ENCODE measurements at regions not wholly inside any gene's neighbourhood (a gene's known extent, or its start where the extent isn't known, plus 50 kb on each side); places are given as distances from the start of the nearest gene placed in this dataset.

- no peak for TF ChIP-seq ZNF609 (CRISPR knock-in tag; IDR thresholded peaks at IDR 0.05; ENCODE audit: borderline replicate concordance)
- TF ChIP-seq CHCHD3 (CRISPR knock-in tag; IDR thresholded peaks at IDR 0.05) = no peak
- no peak for TF ChIP-seq ZNF432 (CRISPR knock-in tag; IDR thresholded peaks at IDR 0.05; ENCODE audit: borderline replicate concordance)
- no peak for TF ChIP-seq MED1 (CRISPR knock-in tag; IDR thresholded peaks at IDR 0.05)
- TF ChIP-seq FOXA3 (CRISPR knock-in tag; IDR thresholded peaks at IDR 0.05) = no peak
- no peak for TF ChIP-seq THAP11 (CRISPR knock-in tag; IDR thresholded peaks at IDR 0.05)
- no peak for TF ChIP-seq POLR2A (IDR thresholded peaks at IDR 0.05; ENCODE audit: insufficient read depth in 1 of 2, low read depth in 2 of 2, low read length in 2 of 2)
- TF ChIP-seq ELF3 (CRISPR knock-in tag; IDR thresholded peaks at IDR 0.05) = no peak
- no peak for TF ChIP-seq ZBTB21 (CRISPR knock-in tag; IDR thresholded peaks at IDR 0.05)
- TF ChIP-seq MTA3 (CRISPR knock-in tag; IDR thresholded peaks at IDR 0.05) = no peak
These were observed 379.6 kb upstream of the ZFP42 start (continued) for GRCh38 chr4:187615972-187616371.

GRCh38 chr4:187617113-187617512 is 378.5 kb upstream of the ZFP42 start:
- Histone ChIP-seq H4K20me1 (ENCODE audit: insufficient read depth, low read length) (no peaks in the 10 kb centered on the region), H3K27me3 (ENCODE audit: control insufficient read depth in 1 of 2, insufficient read depth in 2 of 2, low read length in 2 of 2) (peaks cover 0 to 4% of the 10 kb centered on the region in 2 experiments; a peak in 1 of 5 replicates), H3K4me1 (ENCODE audit: insufficient read depth, low read length) (no peaks in the 10 kb centered on the region), H3K36me3 (replicated peaks in 1 of 2; ENCODE audit: control insufficient read depth in 1 of 2, insufficient read depth in 2 of 2, low read length in 2 of 2) (no peaks in the 10 kb centered on the region), H3K4me3 (replicated peaks in 1 of 3; ENCODE audit: insufficient read depth in 1 of 3, low read depth in 2 of 3, low read length in 3 of 3) (no peak overlapping the region), H3K79me2 (ENCODE audit: insufficient read depth, low read length) (no peaks in the 10 kb centered on the region), H2AFZ (ENCODE audit: low read length) (no peak overlapping the region), H3K27ac (ENCODE audit: extremely low read length, insufficient read depth, low read length) (no peak overlapping the region), H3K9me3 (ENCODE audit: low read length) (no peaks in the 10 kb centered on the region), H3K9ac (ENCODE audit: insufficient read depth, low read depth, low read length) (no peak overlapping the region), H3K4me2 (ENCODE audit: low read depth, low read length) (no peak overlapping the region)
- ATAC-seq = no peak
- in situ Hi-C loops (cut with HindIII; ENCODE audit: extremely low pct_ligation_motif_present, low pct_unique_long_range_greater_than_20kb) = no loop called here
- BruUV-seq (replicated peaks) = no TSS peak
- WGBS (ENCODE audit: low lambda C conversion rate) = 0% methylated on average over 1 of the region's 1 CpG
- TF ChIP-seq GTF3A (CRISPR knock-in tag; conservative IDR thresholded peaks at IDR 0.05) (no peak), CEBPB (IDR thresholded peaks at IDR 0.05; ENCODE audit: borderline replicate concordance, low read depth, low read length) (peak; percentile 40; the same call in 1 of the 2 replicates), ATF4 (CRISPR knock-in tag; IDR thresholded peaks at IDR 0.05) (peak in 1 of 2 experiments; percentile 52; a peak in 2 of 4 replicates), HIVEP1 (CRISPR knock-in tag; IDR thresholded peaks at IDR 0.05) (no peak)
- no peak for FAIRE-seq
- POLR2A ChIA-PET = no interaction called here
- intact Hi-C loops (cut with micrococcal nuclease; ENCODE audit: unreplicated experiment) = no loop called here
- DNase-seq (ENCODE audit: low spot score) = no peak
- CTCF ChIA-PET (ENCODE audit: low intra/inter-chr PET ratio, low total read pairs) = no interaction called here
